ENCODE measurements at regions not wholly inside any gene's neighbourhood (a gene's known extent, or its start where the extent isn't known, plus 50 kb on each side); places are given as distances from the start of the nearest gene placed in this dataset.

DNA sequence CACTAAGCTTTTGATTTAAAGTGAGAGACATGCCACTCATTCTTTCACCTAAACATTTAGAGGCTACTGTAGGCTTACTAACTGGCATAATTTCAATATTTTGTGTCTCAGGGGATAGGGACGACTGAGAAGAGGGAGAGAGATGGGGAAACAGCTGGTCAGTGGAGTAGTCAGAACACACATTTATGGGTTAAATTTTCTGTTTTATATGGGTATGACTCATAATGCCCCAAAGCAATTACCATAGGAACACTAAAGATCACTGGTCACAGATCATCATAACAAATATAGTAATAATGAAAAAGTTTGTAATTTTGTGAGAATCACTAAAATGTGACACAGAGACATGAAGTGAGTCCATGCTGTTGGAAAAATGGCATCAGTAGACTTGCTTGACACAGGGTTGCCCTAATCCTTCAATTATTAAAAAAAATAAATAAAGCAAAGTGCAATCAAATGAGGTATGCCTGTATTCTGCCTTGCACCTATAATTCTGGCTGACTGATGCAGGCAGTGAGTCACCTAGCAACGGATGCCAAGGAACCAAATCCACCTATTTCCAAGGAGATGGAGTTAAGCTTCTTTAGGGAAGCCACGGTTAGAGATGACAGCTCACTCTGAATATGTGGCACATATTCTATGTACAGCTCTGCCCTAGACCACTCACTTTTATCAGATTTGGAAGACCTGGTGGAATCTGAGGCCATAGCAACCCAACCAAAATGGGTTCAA, 166.1 kb downstream of the MARCHF11 start:
- DNase-seq (ENCODE audit: low spot score), result no peak

DNA sequence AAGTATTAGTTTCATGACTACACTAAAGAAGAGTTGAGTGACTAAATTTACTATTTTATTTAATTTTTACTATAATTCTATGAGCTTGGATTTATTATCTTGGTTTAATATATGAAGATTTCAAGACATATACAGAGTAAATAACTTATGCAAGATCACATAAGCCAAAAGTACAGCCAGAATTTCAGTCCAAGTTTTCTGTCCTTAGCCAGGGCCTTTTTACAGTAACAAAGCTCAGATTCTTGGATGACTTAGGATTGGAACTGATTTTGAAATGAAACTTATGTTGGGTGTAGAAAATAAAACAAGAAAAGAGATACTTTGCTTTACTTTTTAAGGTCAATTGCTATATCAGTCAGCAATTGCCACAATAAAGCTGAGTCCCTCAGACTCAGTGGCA, 170.3 kb downstream of the MARCHF11 start:
- no peak for DNase-seq (ENCODE audit: low spot score)

DNA sequence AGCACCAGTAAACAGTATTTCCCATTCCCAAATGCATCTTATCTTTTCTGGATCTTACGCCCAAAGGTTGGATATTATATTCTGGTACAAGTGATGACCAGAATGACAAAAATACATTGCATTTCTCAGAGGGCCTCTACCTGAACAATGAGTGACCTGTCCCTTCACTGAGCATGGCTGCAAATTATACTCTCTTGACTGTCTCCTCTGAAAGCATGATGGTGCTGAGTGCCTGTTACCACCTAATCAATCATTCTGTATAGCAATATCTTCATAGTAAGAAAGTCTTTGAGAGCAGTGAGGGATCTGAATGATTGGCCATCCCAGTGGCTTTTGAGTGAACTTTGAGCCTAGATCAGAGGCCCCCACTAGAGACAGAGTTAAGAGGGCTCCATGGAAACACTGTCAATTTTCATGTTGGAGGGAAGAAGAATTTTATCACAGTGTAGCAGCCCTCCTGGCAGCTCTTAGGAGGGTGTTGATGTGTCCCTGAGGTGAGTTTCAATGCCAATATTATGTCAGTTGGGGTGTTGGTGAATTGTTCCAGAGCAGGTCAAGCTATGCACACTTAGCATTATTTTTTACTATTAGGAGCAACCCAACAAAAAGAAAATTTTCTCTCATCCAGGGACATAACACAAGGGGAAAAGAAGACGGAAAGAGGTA, 171.7 kb downstream of the MARCHF11 start:
- DNase-seq (ENCODE audit: low spot score), result no peak

DNA sequence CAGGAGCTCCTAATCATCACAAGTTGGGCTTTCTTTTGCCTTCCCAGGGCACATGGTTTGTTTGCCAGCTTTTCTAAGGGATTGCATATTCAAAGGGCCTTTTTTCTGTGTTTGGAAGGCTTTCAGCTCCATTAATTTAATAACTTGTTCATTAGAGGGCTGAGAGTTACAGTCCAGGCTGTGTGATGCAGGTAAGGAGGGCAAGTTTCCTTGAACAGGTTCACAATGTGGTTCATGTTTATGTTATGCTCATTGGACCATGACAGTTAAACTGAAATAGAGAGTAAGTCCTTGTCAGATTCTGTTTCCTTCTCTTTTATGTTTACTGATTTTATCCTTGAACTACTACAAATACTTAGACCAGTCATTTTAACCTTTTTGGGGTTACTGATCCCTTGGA, 174.4 kb downstream of the MARCHF11 start:
- DNase-seq (ENCODE audit: low spot score), result no peak

DNA sequence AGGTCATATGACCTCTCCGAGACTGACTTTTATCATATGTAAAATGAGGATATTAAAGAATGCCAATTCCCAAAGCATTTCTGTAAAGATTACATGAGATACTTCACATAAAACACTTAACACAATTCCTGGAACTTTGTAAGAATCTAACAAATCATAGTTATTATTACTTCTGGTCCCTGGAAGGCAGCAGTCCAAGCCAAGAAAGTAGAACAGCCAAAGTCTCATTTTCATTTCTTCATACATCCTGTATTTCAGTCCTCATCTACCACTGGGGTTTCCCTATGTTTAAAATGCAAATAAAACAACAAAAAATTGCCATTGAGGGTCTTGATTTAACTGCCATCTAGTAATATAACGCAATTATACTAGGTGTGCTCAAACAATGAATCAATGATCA, 179.5 kb downstream of the MARCHF11 start:
- DNase-seq (ENCODE audit: low spot score), result no peak

DNA sequence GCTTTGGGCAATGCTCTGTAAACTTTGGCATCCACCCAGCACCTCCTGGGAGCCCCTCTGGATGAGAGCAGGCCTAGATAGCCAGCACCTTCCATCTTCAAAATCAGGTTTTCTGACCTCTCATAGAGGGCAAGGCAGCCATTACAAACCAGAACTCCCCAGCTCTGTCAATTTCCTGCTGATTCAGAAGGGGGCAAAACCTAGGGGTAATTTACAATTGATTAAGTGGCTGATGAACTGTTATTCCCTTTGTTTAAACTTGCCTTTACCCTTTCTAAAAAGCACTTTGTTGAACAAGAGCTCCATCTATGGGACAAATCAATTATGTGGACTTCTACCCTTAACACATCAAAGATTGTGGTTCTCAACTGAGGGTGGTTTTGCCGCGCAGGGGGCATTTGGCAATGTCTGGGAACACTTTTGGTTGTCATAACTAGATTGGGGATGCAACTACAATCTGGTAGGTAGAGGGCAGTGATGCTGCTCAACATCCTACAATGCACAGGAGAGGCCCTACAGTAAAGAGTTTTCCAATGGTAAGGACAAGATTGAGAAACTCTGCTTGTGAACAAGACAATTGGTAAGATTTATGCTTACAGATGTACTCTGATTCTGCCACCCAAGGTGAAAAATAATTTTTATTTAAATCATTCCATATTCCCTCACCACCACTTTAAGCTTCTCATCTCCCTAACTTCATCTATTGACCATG, 184.1 kb downstream of the MARCHF11 start:
- DNase-seq (ENCODE audit: low spot score), result peak; percentile 48

DNA sequence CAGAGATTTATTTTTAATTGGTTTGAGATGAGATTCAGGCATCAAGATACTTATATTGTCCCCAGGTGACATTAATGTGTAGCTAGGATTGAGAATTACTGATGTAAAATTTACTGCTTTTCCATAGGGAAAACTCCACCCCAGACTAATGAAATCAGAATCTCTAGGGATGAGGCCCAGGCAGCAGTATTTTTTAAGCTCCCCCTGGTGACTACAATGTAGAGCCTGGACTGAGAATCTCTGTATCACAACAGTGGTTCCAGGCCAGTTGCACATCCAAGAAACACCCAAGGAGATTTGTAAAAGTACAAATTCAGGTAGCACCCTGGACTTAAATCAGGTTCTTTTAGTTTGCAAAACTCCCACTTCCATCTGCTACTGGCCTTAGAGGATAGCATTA, 185.7 kb downstream of the MARCHF11 start:
- DNase-seq (ENCODE audit: low spot score), result no peak

DNA sequence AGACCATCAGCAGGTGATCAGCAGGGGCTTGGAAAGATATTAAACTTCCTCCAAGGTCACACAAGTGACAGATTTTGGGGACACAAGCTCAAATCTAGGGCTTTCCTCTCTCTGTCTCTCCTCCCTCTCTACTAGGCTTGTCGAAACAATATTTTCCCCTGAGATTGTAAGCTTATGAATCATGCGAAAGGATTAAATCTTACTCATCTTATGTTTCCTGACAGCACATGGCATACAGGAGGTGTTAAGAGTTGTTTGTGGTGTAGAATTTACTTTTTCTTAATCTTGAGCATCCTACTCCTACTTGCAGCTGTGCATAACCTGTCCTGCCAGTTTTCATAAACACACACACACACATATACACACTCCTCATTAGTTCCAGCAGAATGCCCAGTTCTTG, 186.3 kb downstream of the MARCHF11 start:
- no peak for DNase-seq (ENCODE audit: low spot score)

DNA sequence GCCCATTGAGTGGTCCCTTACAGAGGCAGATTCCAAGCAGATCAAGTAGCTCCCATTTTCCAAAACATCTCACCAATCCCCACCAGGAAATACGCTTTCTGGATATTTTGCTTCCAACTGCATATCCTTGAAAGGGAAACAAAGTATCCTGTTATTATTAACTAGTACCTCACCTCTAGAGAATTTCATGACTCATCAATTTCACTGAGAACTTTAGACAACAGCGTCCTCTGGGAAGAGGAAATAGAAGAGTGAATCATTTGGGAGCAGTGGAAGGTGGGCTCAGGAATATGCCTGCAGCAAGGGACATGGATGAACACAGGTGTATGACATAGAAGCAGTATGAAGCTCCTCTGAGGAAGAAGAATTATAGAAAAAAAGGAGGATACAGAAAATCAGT, 186.7 kb downstream of the MARCHF11 start:
- DNase-seq (ENCODE audit: low spot score), result no peak

DNA sequence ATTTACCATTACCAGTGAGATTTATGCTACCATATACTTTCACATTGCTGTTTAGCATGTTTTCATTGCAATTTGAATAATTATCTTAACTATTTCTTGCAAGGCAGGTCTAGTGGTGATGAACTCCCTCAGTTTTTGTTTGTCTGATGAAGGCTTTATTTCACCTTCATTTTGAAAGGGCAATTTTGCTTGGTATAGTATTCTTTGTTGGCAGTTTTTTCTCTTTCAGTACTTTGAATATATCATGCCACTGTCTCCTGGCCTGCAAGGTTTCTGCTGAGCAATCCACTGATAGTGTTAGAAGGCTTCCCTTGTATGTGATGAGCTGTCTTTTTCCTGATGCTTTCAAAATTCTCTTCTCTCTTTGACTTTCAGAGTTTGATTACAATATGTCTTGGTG, 188.0 kb downstream of the MARCHF11 start:
- DNase-seq (ENCODE audit: low spot score), result no peak
